ENCODE measurements at regions not wholly inside any gene's neighbourhood (a gene's known extent, or its start where the extent isn't known, plus 50 kb on each side); places are given as distances from the start of the nearest gene placed in this dataset.

GRCh38 chr22:35488513-35488912 is 52.1 kb upstream of the RASD2 start:
- no peaks in the 10 kb centered on the region for H3K27me3 ChIP-seq (ENCODE audit: control insufficient read depth in 3 of 3, insufficient read depth in 3 of 3, low read length in 2 of 3)
- 60 to 72% methylated on average over 3 of the region's 3 CpGs for WGBS, 2 donors
- TF ChIP-seq, protein P1, sequence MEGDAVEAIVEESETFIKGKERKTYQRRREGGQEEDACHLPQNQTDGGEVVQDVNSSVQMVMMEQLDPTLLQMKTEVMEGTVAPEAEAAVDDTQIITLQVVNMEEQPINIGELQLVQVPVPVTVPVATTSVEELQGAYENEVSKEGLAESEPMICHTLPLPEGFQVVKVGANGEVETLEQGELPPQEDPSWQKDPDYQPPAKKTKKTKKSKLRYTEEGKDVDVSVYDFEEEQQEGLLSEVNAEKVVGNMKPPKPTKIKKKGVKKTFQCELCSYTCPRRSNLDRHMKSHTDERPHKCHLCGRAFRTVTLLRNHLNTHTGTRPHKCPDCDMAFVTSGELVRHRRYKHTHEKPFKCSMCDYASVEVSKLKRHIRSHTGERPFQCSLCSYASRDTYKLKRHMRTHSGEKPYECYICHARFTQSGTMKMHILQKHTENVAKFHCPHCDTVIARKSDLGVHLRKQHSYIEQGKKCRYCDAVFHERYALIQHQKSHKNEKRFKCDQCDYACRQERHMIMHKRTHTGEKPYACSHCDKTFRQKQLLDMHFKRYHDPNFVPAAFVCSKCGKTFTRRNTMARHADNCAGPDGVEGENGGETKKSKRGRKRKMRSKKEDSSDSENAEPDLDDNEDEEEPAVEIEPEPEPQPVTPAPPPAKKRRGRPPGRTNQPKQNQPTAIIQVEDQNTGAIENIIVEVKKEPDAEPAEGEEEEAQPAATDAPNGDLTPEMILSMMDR (IDR thresholded peaks at IDR 0.05; ENCODE audit: control extremely low read depth, extremely low read depth) = no peak
- H3K4me3 ChIP-seq = no peak overlapping the region
- H3K4me1 ChIP-seq (ENCODE audit: control insufficient read depth in 5 of 5, insufficient read depth in 5 of 5, low read length in 5 of 5) = peaks cover 0 to 11% (median 0%) of the 10 kb centered on the region in 5 donors
- no peak for DNase-seq
- H3K9me3 ChIP-seq (ENCODE audit: control insufficient read depth in 4 of 4, insufficient read depth in 3 of 4, low read length in 3 of 4) = peaks cover 0 to 2% (median 0%) of the 10 kb centered on the region in 4 donors
- no peak for ATAC-seq (ENCODE audit: insufficient read depth, low FRiP score)
- no peak overlapping the region for H3K9ac ChIP-seq (ENCODE audit: insufficient read depth in 1 of 2, low read length in 2 of 2)
- H3K36me3 ChIP-seq (ENCODE audit: control insufficient read depth in 4 of 4, insufficient read depth in 4 of 4, low read length in 4 of 4) = no peaks in the 10 kb centered on the region
- H3K27ac ChIP-seq (ENCODE audit: low read depth in 1 of 2, low read length in 1 of 2) = no peak overlapping the region

DNA sequence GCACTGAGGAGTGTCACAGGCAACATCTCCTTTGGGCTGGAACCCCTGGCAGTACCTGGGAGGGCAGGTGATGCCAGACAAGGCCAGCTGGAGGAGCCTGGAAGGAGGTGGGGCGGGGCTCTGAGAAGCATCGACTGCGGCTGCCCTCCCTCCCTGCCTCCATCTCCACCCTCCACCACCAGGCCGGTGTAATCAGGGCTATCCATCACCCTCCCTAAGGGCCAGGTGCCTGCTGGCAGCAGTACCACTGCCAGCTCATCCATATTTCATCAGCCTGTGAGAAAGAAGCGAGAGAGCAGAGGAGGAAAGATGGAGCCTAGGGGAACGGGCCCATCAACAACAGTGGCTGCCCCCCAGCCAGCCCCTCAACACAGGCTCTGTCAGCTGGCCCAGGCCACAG is 51.4 kb upstream of the RASD2 start:
- ATAC-seq (ENCODE audit: insufficient read depth, low FRiP score) = no peak
- TF ChIP-seq, protein P1 (IDR thresholded peaks at IDR 0.05; ENCODE audit: control extremely low read depth, extremely low read depth) = no peak
- no peaks in the 10 kb centered on the region for H3K36me3 ChIP-seq (ENCODE audit: control insufficient read depth in 4 of 4, insufficient read depth in 4 of 4, low read length in 4 of 4)
- WGBS, 2 donors = 81 to 86% methylated on average over 6 of the region's 6 CpGs
- H3K4me1 ChIP-seq (ENCODE audit: control insufficient read depth in 5 of 5, insufficient read depth in 5 of 5, low read length in 5 of 5) = peaks cover 0 to 11% (median 0%) of the 10 kb centered on the region in 5 donors
- no peaks in the 10 kb centered on the region for H3K9me3 ChIP-seq (ENCODE audit: control insufficient read depth in 4 of 4, insufficient read depth in 3 of 4, low read length in 3 of 4)
- no peak overlapping the region for H3K4me3 ChIP-seq
- no peak overlapping the region for H3K9ac ChIP-seq (ENCODE audit: insufficient read depth in 1 of 2, low read length in 2 of 2)
- H3K27me3 ChIP-seq (ENCODE audit: control insufficient read depth in 3 of 3, insufficient read depth in 3 of 3, low read length in 2 of 3) = no peaks in the 10 kb centered on the region
- H3K27ac ChIP-seq (ENCODE audit: low read depth in 1 of 2, low read length in 1 of 2) = no peak overlapping the region
- no peak for DNase-seq

Data from lung (tissue), 11 donors.